IMR-90 (cell line): ENCODE measurements at regions not wholly inside any gene's neighbourhood (a gene's known extent, or its start where the extent isn't known, plus 50 kb on each side); places are given as distances from the start of the nearest gene placed in this dataset.
"Not testable (repeated sequence)": the region's sequence is repeated elsewhere in the genome, so short reads cannot be mapped to it uniquely, and the experiment has no call there.

Experiments used
- ATAC-seq: fragments of 200-7000 bp; cut with Tn5 transposase; 2 replicates; pipeline ENCODE4 v1.9.1; 2020; ENCODE audit warnings: low read depth, mild to moderate bottlenecking, moderate library complexity
- BruUV-seq: library from RNA; stranded (reverse); fragments of 400-500 nt; replicated peaks from 2 replicates; lab custom pipeline; 2021; lab: Mats Ljungman, UMichigan
- CTCF ChIA-PET: fragments of 300-600 bp; formaldehyde crosslinking; extraction: SDS; loops from one replicate; lab custom pipeline; 2021; ENCODE audit warnings: antibody characterized with exemption; lab: Yijun Ruan, JAX
- POLR2A ChIA-PET: fragments of 300-600 bp; sonication (Branson Sonifier 250); formaldehyde crosslinking; loops from one replicate; lab custom pipeline; 2022; ENCODE audit warnings: antibody characterized with exemption; ENCODE audit not compliant: unreplicated experiment; lab: Charles Lee
- DNase-seq: peaks from one replicate; pipeline ENCODE4 v3.0.0; 2013
- H2AFZ ChIP-seq: replicated peaks from 2 replicates; pipeline ENCODE3; 2013; ENCODE audit warnings: low read length, mild to moderate bottlenecking; ENCODE audit not compliant: poor library complexity
- H2AK5ac ChIP-seq: 2 replicates; pipeline ENCODE4 v1.6.1; 2013; ENCODE audit warnings: low read depth, low read length, inconsistent platforms
- H2AK9ac ChIP-seq: replicated peaks from 2 replicates; pipeline ENCODE3; 2013; ENCODE audit warnings: mild to moderate bottlenecking, low read depth, low read length, moderate library complexity; ENCODE audit not compliant: poor library complexity
- H2BK120ac ChIP-seq: 2 replicates; pipeline ENCODE4 v1.6.1; 2013; ENCODE audit warnings: low read depth, low read length, inconsistent platforms
- H2BK15ac ChIP-seq: 3 replicates; pipeline ENCODE4 v1.6.1; 2013; ENCODE audit warnings: low read depth, low read length, inconsistent platforms
- H2BK20ac ChIP-seq: 2 replicates; pipeline ENCODE4 v1.6.1; 2013; ENCODE audit warnings: low read depth, mild to moderate bottlenecking, inconsistent platforms, low read length, moderate library complexity
- H2BK5ac ChIP-seq: 2 replicates; pipeline ENCODE4 v1.6.1; 2013; ENCODE audit warnings: mild to moderate bottlenecking, low read depth, low read length, inconsistent platforms; ENCODE audit not compliant: poor library complexity, severe bottlenecking
- H3K14ac ChIP-seq: replicated peaks from 2 replicates; pipeline ENCODE4 v1.6.1; 2013; ENCODE audit warnings: low read depth, low read length, inconsistent platforms
- H3K18ac ChIP-seq: 2 replicates; pipeline ENCODE4 v1.6.1; 2013; ENCODE audit warnings: low read depth, low read length, control low read depth
- H3K23ac ChIP-seq: 2 replicates; pipeline ENCODE4 v1.6.1; 2013; ENCODE audit warnings: low read depth, low read length, inconsistent platforms
- H3K27ac ChIP-seq: 2 replicates; pipeline ENCODE4 v1.5.1; 2013; ENCODE audit warnings: mild to moderate bottlenecking, control low read depth, low read length; ENCODE audit not compliant: insufficient read depth
- H3K27me3 ChIP-seq: 2 replicates; pipeline ENCODE4 v1.6.1; 2013; ENCODE audit warnings: low read length; ENCODE audit not compliant: control insufficient read depth, insufficient read depth
- H3K36me3 ChIP-seq: 2 replicates; pipeline ENCODE4 v1.6.1; 2013; ENCODE audit warnings: low read length, mixed read lengths; ENCODE audit not compliant: control insufficient read depth, insufficient read depth
- H3K4ac ChIP-seq: 2 replicates; pipeline ENCODE4 v1.6.1; 2013; ENCODE audit warnings: low read depth, low read length, inconsistent platforms
- H3K4me1 ChIP-seq: 2 replicates; pipeline ENCODE4 v1.6.1; 2013; ENCODE audit warnings: low read length, mixed read lengths; ENCODE audit not compliant: control insufficient read depth, insufficient read depth
- H3K4me2 ChIP-seq: 2 replicates; pipeline ENCODE4 v1.6.1; 2013; ENCODE audit warnings: low read depth, mild to moderate bottlenecking, control low read depth, low read length, moderate library complexity
- H3K4me3 ChIP-seq: 2 replicates; pipeline ENCODE4 v1.5.1; 2013; ENCODE audit warnings: low read depth, mild to moderate bottlenecking, control low read depth, low read length, moderate library complexity; ENCODE audit not compliant: insufficient read depth
- H3K56ac ChIP-seq: 2 replicates; pipeline ENCODE4 v1.6.1; 2013; ENCODE audit warnings: low read length, inconsistent platforms; ENCODE audit not compliant: insufficient read depth; ENCODE audit errors: extremely low read depth
- H3K79me1 ChIP-seq, 2 experiments: 2 replicates each; pipeline ENCODE4 v1.6.1; 2013; ENCODE audit warnings: low read length in 2 of 2, inconsistent platforms in 1 of 2, low read depth in 1 of 2
- H3K9ac ChIP-seq: 2 replicates; pipeline ENCODE4 v1.6.1; 2013; ENCODE audit warnings: low read depth, low read length, control low read depth
- H3K9me1 ChIP-seq: 2 replicates; pipeline ENCODE4 v1.6.1; 2013; ENCODE audit warnings: low read length, inconsistent platforms; ENCODE audit not compliant: insufficient read depth
- H3K9me3 ChIP-seq: 2 replicates; pipeline ENCODE4 v1.6.1; 2013; ENCODE audit warnings: low read length; ENCODE audit not compliant: control insufficient read depth, insufficient read depth
- H4K20me1 ChIP-seq: 2 replicates; pipeline ENCODE4 v1.6.1; 2013; ENCODE audit warnings: low read length, inconsistent platforms; ENCODE audit not compliant: insufficient read depth
- H4K5ac ChIP-seq: 2 replicates; pipeline ENCODE4 v1.6.1; 2013; ENCODE audit warnings: mild to moderate bottlenecking, low read depth, low read length, control low read depth
- H4K8ac ChIP-seq, 2 experiments: 2 replicates each; pipeline ENCODE4 v1.6.1; 2013; ENCODE audit warnings: low read depth in 2 of 2, low read length in 2 of 2, control low read depth in 1 of 2, inconsistent platforms in 1 of 2
- H4K91ac ChIP-seq: 2 replicates; pipeline ENCODE4 v1.6.1; 2013; ENCODE audit warnings: low read depth, low read length, inconsistent platforms; ENCODE audit not compliant: insufficient read depth
- WGBS, 2 experiments: methylation state at CpG; one replicate each; pipeline versions ENCODE4 v1.1.5 to v1.1.7; 2013; ENCODE audit warnings: missing lambda C conversion rate in 2 of 2; ENCODE audit not compliant: insufficient read length in 1 of 2; ENCODE audit errors: extremely low coverage in 2 of 2; 5-methylcytosine and 5-hydroxymethylcytosine counted together
- dilution Hi-C: fragments of 300-500 bp; cut with HindIII; formaldehyde crosslinking; loops from one replicate; pipeline ENCODE4 v1.14.3; 2018; ENCODE audit warnings: low sequenced_read_pairs; ENCODE audit not compliant: unreplicated experiment
- in situ Hi-C: fragments of 300-500 bp; cut with MboI; formaldehyde crosslinking; loops from 3 replicates; pipeline ENCODE4 v1.14.3; 2019; ENCODE audit warnings: low sequenced_read_pairs, inconsistent platforms, mixed read lengths
- intact Hi-C: fragments of 100-400 bp; cut with micrococcal nuclease; formaldehyde crosslinking; loops from 2 replicates; pipeline ENCODE4 v1.10.0; 2022

GRCh38 chr1:67613479-67613878 lies 71.5 kb upstream of the GADD45A start:
- H3K56ac ChIP-seq, in situ Hi-C loops, H3K23ac ChIP-seq, H2AFZ ChIP-seq, H2BK5ac ChIP-seq, H3K36me3 ChIP-seq, H3K27me3 ChIP-seq, H4K5ac ChIP-seq, H3K4me3 ChIP-seq, H3K79me1 ChIP-seq, H2BK15ac ChIP-seq, H4K91ac ChIP-seq, DNase-seq, dilution Hi-C loops, H3K9me1 ChIP-seq, H3K9me3 ChIP-seq, BruUV-seq, H2BK120ac ChIP-seq, H3K18ac ChIP-seq, H3K4me2 ChIP-seq, H4K20me1 ChIP-seq, H3K9ac ChIP-seq, H4K8ac ChIP-seq, POLR2A ChIA-PET, H3K14ac ChIP-seq, intact Hi-C loops, H2AK5ac ChIP-seq, ATAC-seq, H3K4ac ChIP-seq, H2BK20ac ChIP-seq, H3K27ac ChIP-seq, CTCF ChIA-PET, H2AK9ac ChIP-seq, H3K4me1 ChIP-seq: not testable (repeated sequence)
- 83% methylated on average over 4 of the region's 8 CpGs; no CpG with 5 or more reads in 1 of the 2 experiments for WGBS, 2 experiments
